Astrocyte of the spinal cord (primary cell): ENCODE measurements at regions not wholly inside any gene's neighbourhood (a gene's known extent, or its start where the extent isn't known, plus 50 kb on each side); places are given as distances from the start of the nearest gene placed in this dataset.

Experiments used
- DNase-seq: peaks from one replicate; pipeline ENCODE4 v3.0.0; 2011; ENCODE audit warnings: low read depth, low spot score
- H3K4me3 ChIP-seq: 2 replicates; pipeline ENCODE4 v1.5.1; 2011; ENCODE audit warnings: low read depth, mild to moderate bottlenecking, low read length, moderate library complexity
- in situ Hi-C: cut with HindIII; loops from 2 replicates; pipeline ENCODE4 v1.10.0; 2017; ENCODE audit warnings: low sequenced_read_pairs
- TF ChIP-seq, protein P1 (sequence below): IDR thresholded peaks from 2 replicates; pipeline ENCODE4 v1.5.1; 2012; ENCODE audit warnings: low read depth, mild to moderate bottlenecking, low read length, inconsistent platforms

- H3K4me3 ChIP-seq = no peak overlapping the region
- DNase-seq = no peak
- TF ChIP-seq, protein P1, sequence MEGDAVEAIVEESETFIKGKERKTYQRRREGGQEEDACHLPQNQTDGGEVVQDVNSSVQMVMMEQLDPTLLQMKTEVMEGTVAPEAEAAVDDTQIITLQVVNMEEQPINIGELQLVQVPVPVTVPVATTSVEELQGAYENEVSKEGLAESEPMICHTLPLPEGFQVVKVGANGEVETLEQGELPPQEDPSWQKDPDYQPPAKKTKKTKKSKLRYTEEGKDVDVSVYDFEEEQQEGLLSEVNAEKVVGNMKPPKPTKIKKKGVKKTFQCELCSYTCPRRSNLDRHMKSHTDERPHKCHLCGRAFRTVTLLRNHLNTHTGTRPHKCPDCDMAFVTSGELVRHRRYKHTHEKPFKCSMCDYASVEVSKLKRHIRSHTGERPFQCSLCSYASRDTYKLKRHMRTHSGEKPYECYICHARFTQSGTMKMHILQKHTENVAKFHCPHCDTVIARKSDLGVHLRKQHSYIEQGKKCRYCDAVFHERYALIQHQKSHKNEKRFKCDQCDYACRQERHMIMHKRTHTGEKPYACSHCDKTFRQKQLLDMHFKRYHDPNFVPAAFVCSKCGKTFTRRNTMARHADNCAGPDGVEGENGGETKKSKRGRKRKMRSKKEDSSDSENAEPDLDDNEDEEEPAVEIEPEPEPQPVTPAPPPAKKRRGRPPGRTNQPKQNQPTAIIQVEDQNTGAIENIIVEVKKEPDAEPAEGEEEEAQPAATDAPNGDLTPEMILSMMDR = no peak
- in situ Hi-C loops = no loop called here
Observed at GRCh38 chr9:30116673-30117217, 2267.7 kb upstream of the ACO1 start.

DNA sequence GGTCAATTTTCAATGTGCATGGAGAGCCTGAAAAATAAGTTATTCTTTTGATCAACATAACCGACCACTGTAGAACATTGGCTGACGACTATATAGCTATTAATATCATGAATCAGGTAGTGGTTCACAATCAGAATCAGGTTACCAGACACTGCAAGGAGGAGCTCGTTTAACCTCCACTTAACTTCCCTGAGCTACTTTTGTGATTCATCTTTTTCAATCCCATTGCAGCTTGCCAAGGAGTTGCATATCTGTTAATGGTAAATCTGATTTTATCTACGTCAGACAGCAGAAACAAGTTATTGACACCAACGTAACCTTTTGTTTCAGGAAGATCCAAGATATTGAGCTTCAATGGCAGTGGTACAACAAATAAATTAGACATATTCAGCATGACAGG, 2263.8 kb upstream of the ACO1 start:
- in situ Hi-C loops = no loop called here
- no peak for DNase-seq
- H3K4me3 ChIP-seq = no peak overlapping the region
- TF ChIP-seq, protein P1 = no peak

DNA sequence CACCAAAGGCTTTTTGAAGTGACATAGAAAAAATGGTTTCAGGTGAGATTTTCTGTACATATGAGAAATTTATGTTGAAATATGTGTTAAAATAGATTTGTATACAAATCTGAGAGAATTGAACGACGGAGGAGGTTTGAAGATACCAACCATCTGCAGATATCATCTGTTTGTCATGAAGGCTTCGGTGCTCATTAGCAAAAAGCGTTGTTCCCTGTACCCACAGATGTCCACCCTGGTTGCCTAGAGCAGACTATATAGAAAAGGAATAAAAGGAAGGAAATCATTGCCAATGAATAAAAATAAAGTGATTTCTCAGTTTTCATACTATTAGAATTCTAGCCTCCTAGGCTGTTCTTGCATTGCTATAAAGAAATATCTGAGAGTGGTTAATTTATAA, 2262.8 kb upstream of the ACO1 start:
- TF ChIP-seq, protein P1 = no peak
- in situ Hi-C loops = no loop called here
- no peak overlapping the region for H3K4me3 ChIP-seq
- no peak for DNase-seq

- no peak overlapping the region for H3K4me3 ChIP-seq
- DNase-seq = no peak
- TF ChIP-seq, protein P1 = no peak
- in situ Hi-C loops = no loop called here
Observed at GRCh38 chr9:30125881-30126280, 2258.6 kb upstream of the ACO1 start.

- TF ChIP-seq, protein P1 = no peak
- in situ Hi-C loops = no loop called here
- DNase-seq = no peak
- H3K4me3 ChIP-seq = no peak overlapping the region
Observed at GRCh38 chr9:30127371-30127770, 2257.1 kb upstream of the ACO1 start.

- no peak overlapping the region for H3K4me3 ChIP-seq
- no peak for DNase-seq
- in situ Hi-C loops = no loop called here
- TF ChIP-seq, protein P1 = no peak
Observed at GRCh38 chr9:30140407-30140806, 2244.0 kb upstream of the ACO1 start.

- TF ChIP-seq, protein P1 = no peak
- no peak for DNase-seq
- H3K4me3 ChIP-seq = no peak overlapping the region
- in situ Hi-C loops = no loop called here
Observed at GRCh38 chr9:30160570-30160969, 2223.9 kb upstream of the ACO1 start.
